DMS 273 (cell line): ENCODE measurements at regions not wholly inside any gene's neighbourhood (a gene's known extent, or its start where the extent isn't known, plus 50 kb on each side); places are given as distances from the start of the nearest gene placed in this dataset.
A peak's percentile ranks its signal among the peaks of the same experiment; 100 is the strongest.

Source experiments
- DNase-seq: peaks from one replicate; lab custom pipeline; 2025; ENCODE audit not compliant: unreplicated experiment; lab: John Stamatoyannopoulos, UW

DNA sequence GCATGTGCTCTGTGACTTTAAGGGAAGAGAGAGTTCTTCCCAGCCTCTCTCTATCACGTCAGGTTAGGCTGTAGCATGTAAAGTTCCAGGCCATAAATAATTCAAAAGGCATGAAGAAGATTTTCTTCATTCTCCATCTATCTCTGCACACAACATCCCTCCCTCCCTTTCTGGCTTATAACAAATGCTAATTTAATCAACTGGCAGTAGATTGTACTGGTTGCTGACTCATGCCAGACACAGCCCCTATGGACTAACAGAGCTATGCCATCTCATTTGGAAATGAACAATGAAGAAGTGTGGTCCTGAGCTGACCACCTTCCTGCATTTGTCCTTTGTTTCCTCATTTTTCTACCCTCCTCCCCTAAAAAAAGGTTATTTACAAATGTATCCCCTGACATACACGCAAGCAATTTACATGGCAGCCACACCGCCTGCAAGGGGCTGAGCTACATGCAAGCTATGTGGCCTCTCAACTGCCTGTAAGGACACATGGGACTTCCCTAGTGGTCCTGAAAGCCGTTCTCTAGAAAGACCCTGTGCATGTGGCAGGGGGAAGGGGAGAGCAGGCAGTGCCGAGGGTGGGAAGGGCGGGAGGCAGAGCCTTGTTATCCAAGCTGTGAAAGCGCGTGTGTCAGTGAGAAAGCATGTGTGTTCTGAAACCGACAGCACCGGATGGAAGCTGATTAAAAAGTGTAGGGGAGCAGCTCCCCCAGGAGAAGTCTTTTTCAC is 90.9 kb upstream of the KLF7 start:
- DNase-seq: peak; percentile 39

DNA sequence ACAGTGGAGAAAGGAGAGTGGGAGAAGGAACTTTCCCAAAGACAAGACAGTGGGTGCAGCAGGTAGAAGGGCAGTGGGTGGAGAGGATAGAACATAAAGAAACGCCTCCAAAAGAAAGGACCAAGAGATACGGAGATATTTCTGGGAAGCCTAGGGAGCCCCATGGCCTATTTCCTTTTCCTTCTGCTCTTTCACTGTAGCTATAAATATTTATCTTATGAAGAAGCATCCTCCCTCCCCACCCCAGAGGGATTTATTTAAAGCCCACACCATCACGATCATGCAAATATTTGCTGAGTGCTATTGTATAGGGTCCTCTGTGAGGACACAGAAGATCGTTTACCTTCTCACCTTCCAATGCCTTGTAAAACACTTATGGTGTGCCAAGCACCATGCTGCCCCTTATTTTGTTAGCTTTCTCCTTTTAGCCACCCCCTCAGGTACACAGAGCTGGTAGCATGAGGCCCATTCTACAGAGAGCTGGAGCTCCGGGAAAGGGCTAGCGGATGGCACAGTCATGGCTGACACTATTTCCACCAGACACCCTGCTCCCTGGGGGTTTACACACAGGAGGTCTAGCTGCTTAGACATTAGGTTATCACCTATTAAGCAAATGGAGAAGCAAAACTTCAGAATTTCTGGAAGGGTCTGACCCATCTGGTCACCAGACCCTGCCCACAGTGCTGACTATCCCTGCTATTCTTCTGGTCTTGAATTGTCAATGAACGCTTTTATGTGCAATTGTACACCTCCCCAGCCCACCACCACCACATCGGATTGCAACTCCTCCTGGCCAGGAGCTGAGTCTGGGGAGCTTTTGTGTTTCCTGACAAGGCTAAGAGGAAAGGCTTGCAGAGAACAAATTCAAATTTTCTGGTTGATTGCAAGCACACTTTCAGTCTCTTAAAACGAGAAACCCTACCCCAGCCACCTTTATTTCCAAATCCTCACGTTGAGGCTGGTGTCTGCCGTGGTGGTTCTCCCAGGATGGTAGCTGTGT is 91.8 kb upstream of the KLF7 start:
- peak; percentile 28 for DNase-seq

DNA sequence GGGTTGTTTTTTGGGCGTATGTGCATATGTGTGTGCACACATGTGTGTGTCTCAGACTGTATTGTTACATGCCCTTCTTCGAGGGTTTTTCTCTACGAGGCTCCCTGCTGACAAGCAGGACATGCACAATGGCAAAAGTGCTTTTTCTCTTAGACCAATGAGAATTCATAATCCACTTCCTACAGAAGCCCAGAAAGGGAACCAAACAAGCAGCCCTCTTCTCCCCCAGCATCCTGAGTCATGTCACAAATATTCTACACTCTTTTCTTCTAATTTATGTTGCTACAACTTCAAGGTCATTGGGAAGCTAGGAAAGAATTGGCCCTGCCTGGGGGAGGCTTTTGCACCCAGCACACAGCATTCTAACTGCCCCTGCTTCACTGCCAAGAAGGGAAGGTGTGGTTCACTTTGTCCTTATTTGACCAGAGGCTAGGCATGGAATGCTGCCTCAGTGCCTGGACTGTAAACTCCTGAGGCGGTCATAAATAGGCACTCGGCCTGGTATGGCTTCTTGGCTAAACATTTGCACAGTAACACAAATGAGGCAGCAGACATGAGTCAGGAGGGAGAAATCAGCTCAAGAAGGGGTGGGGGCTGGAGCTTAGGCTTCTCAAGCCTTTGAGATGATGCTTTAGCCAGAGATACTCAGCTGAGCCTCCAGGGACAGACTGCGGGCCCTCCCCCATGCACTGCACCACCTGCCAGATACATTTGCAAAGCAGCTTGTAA is 92.7 kb upstream of the KLF7 start:
- peak; percentile 87 for DNase-seq

DNA sequence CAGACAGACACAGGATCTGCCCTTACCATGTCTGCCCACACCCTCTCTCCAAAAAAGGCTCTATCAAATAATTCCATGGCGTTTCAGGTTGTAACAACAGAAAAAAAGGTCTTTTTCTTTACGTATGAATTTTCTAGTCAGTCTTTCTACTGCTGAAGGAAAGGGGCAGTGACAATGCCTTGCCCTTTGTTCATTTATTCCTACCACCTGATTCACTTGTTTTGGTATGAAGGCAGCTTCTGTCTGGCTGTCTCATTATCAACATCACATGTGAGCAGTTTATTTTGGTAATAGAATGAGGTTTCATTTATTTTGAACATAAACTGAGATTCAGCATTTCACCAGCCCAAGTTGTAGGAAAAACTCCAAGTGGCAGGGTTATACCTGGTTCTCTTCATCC is 94.3 kb upstream of the KLF7 start:
- no peak for DNase-seq

DNA sequence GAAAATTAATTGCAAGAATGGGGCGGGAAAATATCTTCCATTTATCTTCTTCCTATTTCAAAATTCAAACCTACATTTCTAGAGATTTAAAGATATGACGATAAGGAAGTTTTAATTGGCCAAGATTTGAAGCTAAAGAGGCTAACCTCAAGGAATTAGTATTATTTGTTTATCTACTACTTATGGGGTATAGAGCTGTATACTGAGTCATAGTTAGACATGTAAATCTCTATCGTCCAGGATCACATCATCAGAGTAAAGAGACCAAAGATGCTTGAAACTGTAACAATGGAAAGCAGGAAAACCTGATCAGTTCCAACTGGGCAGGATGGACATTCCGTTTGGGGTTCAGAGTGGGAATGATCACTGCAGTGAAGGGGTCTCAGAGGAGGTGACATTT is 95.2 kb upstream of the KLF7 start:
- DNase-seq: no peak

DNA sequence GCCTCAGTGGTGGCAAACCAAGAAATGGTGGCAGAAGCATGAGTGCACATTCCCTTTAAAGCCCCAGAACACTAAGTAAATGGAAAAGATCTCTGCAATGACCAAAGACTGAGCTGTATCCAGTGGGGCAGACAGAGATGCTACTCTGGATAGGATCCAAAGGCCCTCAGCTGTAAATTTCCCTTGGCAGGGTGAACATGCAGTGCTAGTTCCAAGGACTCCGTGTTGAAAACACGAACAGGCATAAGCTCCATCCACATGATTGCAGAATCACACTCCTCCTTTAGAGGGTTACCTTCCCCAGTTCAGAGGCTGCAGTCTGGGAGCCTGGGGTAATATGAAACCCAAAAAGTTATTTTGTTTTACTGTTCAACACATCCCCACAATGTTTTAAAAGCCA is 98.6 kb upstream of the KLF7 start:
- no peak for DNase-seq

DNA sequence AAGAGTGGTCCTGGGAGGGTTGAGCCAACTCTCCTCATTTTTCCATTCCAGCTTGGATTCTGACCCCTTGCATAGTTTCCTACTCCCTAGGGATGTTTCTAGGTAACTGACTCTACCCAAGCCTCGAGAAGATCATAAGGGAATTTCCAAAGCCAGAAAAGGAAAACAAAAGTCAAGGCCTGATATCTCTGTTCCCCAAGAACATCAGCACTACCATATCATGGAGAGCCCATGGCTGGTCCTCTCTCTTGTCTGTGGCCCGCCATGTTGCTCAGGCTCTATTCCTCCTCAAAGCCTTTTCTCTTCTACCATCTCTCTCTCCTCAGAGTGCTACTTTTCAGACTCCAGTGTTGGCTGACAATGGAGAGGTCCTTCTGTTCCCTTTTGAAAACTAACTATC is 99.6 kb upstream of the KLF7 start:
- no peak for DNase-seq

DNA sequence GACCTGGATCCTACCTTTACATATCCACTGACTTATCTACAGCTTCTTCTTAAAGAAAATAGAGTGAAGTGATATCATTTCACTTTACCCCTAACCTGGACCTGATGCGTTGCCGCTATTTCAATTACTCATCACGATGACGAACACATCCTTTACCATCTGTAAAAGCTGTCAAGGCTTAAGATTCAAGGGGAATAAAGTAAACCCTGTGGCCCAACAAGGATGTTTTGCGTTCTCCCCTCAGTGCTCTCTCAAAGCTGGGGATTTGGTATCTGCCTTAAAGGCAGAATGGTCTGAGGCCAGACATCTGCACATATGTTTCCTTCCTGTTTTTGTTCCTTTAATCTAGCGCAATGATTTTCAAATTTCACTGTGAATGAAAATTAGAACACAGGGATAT is 100.1 kb upstream of the KLF7 start:
- no peak for DNase-seq

DNA sequence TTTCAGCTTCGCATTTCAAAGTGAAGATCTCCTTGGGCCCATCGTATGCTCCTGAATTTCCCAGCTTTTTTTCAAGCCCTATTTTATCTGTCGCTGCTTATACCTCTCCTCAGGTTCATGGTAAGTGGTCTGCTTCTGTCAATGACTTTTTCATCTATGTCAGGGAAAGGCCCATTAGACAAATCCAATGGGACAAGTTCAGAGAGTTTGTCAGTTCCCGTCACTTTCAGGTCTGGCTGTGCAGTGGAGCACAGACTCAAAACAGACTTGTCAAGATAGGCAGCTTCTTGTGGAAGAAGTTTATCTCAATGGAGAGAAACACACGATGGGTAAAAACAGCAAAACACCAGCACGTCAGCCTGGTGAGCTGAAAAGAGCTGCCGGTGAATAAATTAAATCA is 100.9 kb upstream of the KLF7 start:
- no peak for DNase-seq

DNA sequence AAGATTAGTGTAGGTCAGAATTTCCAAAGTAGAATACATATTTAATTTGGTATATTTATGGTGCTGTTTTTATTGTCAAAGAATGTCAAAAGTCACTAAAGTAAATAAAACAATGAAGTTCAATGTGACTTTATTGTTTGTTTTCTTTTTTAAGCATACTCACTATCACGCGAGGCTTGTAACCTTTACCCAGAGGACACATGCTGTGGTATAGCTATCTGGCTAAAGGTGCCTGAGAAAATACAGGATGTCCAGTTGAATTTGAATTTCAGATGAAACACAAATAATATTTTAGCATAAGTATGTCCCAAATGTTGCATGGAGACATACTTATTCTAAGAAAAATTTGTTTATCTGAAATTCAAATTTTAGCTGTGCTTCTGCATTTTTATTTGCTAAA is 103.3 kb upstream of the KLF7 start:
- DNase-seq: no peak

DNA sequence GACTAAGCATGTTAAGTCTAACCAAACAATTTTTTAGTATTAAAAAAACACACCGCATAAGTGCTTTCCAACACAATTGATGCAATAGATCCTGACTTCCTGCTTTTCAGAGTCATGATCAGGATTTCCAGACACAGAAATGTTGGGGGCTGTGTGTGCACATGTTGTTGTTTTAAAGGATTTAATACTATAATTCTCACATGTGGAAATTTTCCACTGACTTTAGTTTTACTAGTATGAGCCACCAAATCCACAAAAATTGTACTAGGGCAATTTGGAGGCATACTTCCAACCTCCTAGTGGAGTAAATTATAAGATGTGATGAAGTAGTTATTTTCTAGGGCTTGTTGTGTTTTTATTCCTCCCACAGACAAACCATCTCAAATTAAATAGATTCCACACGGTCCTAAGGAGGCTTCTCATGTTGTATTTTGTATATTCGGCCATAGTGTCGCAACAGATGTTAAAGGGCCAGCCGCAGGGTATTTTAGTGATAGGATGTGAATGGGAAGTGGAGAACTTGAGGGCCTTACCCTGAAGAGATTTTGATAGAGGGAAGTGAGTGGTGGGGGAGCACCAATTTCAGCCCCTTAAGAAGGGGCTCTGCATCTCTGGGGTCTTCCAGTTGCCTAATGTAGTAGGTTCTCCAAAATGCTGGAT is 108.9 kb upstream of the KLF7 start:
- DNase-seq: no peak

DNA sequence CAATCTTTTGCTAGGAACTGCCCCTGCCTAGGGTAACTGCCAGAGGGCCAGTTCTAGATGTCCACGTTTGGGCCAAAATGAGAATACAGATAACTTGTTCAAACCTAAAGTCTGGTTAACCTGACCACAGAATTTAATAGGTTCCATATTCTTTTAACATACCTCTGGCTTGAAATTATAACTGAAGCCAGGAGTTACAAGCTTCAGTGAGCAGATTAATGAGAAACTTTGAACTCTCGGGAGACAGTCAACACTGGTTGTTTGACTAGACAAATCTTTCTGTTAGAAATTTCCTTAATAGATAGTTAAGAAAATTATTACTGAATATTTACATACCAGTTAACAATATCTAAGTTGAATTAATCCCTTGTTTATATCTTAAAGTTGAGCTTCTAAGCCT is 110.0 kb upstream of the KLF7 start:
- DNase-seq: no peak

DNA sequence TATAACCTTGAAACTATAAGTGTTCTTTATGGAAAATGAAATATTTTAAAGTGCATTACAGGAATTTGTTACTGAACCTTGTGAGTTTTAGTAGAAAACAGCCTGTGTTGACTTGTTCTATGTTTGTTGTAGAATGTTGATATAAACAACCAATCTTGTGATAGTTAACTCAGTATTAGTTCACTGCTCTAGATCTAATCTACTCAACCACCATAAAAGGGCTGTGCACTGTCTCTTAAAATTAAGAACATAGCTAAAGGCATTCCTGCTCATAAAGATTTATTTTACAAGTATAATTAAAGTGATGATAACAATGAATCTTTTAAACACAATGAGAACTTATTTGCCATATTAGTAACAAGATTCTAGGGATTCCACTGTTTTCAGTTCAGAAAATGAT is 110.5 kb upstream of the KLF7 start:
- no peak for DNase-seq

DNA sequence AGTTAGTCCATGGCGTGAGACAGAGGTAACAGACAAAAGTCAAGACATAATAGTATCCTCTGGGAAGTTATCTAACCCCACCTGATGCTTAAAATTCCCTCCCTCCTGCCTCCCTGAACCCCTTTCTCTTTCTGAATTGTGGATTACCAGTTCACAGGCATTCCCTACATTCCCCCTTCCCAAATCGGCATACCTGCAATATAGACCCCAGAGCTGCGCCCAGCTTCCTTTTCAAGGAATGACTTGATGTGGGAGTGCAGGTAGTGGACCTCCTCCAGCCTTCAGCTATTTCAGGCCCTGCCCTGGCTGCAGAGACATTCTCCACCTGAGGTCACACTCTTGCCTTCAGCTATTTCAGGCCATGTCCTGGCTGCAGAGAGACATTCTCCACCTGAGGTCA is 111.1 kb upstream of the KLF7 start:
- no peak for DNase-seq

DNA sequence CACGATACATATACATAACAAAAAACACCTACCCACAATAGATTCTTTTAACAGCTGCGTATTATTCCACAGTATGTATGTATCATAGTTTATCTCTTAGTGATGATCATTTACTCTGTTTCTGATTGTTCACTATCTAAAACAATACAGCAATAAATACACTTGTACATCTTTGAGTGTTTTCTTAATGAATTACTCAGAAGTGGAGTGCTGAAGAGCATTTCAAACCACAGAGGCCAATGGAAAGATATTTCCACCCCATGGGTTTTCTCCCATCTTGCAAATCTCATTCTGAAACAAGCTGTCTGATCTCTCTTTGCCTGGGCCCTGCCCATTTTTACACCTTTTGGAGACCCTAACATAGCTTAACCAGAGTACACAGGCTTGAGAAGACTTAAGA is 113.8 kb upstream of the KLF7 start:
- DNase-seq: no peak

DNA sequence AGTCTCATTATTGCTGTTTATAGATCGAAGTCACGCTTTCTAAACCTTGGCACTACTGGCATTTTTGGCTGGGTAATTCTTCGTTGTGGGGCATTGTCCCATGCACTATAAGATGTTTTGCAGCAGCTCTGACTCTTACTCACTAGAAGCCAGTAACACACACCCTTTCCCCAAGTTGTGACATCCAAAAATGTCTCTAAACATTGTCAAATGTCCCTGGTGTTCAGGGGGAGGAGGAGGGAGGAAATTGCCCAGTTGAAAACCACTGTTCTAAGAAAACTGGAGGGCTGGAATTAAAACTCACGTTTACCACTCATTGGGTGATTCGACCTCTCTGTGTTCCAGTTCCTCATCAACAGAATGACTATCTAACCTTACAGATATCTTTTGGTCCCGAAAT is 115.7 kb upstream of the KLF7 start:
- no peak for DNase-seq

DNA sequence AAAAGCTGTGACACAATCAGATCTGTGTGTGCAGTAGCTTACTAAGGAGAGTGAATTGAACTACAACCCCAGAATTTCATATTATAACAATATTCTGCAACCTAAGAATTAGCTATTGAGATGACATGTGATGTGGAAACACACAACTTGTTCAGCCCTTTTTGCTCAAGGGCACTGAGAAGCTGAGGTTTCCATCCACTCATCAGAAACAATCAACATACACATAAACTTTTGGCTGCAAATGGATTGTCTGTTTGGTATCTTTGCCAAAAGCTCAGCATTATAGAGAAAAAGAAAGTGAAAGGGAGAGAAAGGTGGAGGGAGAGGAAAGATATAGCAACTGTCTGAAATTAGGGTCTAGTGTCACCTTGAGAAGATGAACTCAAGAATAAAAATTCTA is 117.2 kb upstream of the KLF7 start:
- DNase-seq: no peak

DNA sequence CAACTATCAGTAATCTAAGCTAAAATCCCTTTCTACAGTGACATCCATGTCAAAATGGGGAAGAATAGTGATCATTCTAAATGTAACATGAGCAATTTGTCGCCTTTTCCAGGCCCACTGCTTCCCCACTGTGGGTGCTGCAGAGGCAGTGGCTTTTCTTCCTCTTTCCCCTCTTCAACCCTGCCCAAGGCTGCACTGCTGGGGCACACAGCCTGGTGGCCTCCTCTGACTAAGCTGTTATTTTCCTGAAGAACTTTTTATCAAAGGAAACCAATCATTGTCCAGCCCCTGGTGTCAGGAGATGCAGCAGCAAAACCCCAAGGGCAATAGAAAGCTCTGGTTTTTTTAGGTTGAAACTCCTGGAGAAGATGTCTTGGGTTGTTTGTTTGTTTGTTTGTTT is 117.6 kb upstream of the KLF7 start:
- DNase-seq: peak; percentile 20

DNA sequence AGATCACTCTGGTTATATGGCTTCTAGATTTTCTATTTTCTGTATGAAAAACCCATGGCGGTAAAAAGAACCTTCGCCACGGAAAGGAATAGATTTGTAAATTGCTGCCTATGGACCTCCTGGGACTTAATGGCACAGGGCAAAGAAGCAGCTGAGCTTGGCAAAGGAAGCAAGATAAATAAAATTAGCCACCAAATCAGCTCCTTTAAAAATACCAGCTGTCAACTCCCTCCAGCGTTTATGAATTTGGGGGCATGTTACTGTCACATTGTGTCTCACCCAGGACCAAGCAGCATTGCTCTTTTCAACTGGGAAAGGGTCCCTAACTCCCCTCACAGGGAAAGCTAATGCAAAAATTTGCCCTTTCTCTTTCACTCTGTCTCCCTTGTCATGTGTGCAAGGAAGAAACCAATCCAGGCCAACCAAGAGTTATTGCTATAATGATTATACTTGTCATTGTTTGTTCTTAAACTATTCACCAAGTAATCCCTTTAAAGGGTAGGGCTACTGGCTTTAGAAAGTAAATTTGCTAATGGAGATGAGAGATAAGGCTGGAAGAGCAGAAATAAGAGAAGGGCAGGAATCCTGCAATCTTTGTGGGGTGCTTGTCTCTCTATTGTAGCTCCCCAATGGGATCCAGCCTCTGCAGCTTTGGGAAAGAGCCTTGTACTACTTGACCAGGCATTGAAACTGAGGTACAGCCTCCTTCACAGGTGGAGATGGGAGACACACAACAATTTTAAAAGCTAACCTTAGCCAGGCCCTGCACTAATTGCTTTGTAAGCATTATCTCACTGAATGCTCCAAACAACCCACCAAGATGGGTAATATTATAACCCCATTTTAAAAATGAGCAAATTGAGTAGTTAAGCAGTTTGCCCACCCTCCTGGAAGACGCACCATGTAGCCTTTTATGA is 119.1 kb upstream of the KLF7 start:
- no peak for DNase-seq

DNA sequence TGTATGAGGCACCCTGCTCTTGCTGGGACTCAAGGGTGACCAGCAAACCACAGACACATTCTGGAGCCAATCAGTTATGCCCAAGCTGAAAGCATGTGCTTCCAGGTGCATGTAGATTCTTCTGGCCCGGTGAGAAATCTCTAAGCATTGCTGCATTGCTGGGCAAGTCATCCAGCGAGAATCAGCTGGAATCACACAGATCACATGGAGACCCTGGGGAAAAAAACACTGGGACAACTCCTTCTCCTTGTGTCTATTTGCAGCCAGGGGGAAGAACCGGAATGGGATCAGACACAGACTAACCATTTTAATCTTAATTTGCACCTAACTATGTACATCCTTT is 119.7 kb upstream of the KLF7 start:
- peak; percentile 9 for DNase-seq
